Upper lobe of left lung (tissue), 4 donors: ENCODE measurements at regions not wholly inside any gene's neighbourhood (a gene's known extent, or its start where the extent isn't known, plus 50 kb on each side); places are given as distances from the start of the nearest gene placed in this dataset.

Experiments used
- POLR2AphosphoS5 ChIP-seq, 2 donors: sonication (generic); formaldehyde crosslinking; IDR thresholded peaks; one replicate each; pipeline ENCODE4 v1.5.1; 2017; ENCODE audit warnings: antibody characterized with exemption in 2 of 2
- TF ChIP-seq, protein P1 (sequence below), 6 experiments: fragments of 450-650 bp in 4 of 6; fragments of 200-600 bp in 2 of 6; sonication (generic) in 2 of 6; IDR thresholded peaks; one replicate each; pipeline ENCODE4 v1.5.1; 2016 to 2019; ENCODE audit warnings: antibody characterized with exemption in 6 of 6

GRCh38 chr3:128568602-128569490, 75.8 kb upstream of the GATA2 start:
- TF ChIP-seq, protein P1, sequence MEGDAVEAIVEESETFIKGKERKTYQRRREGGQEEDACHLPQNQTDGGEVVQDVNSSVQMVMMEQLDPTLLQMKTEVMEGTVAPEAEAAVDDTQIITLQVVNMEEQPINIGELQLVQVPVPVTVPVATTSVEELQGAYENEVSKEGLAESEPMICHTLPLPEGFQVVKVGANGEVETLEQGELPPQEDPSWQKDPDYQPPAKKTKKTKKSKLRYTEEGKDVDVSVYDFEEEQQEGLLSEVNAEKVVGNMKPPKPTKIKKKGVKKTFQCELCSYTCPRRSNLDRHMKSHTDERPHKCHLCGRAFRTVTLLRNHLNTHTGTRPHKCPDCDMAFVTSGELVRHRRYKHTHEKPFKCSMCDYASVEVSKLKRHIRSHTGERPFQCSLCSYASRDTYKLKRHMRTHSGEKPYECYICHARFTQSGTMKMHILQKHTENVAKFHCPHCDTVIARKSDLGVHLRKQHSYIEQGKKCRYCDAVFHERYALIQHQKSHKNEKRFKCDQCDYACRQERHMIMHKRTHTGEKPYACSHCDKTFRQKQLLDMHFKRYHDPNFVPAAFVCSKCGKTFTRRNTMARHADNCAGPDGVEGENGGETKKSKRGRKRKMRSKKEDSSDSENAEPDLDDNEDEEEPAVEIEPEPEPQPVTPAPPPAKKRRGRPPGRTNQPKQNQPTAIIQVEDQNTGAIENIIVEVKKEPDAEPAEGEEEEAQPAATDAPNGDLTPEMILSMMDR (IDR thresholded peaks at IDR 0.05), result no peak
- no peak for TF ChIP-seq POLR2AphosphoS5 (IDR thresholded peaks at IDR 0.05)
